H9 (cell line): ENCODE measurements at regions not wholly inside any gene's neighbourhood (a gene's known extent, or its start where the extent isn't known, plus 50 kb on each side); places are given as distances from the start of the nearest gene placed in this dataset.

Source experiments
- DNase-seq: peaks from one replicate; pipeline ENCODE4 v3.0.0-alpha.2; 2017
- H2AFZ ChIP-seq: one replicate; pipeline ENCODE4 v1.6.1; 2013; ENCODE audit warnings: mild to moderate bottlenecking, low read length, control low read depth, moderate library complexity
- H2AK5ac ChIP-seq: 2 replicates; pipeline ENCODE4 v1.6.1; 2013; ENCODE audit warnings: low read length, control low read depth, mixed read lengths; ENCODE audit not compliant: insufficient read length
- H2BK120ac ChIP-seq: one replicate; pipeline ENCODE4 v1.6.1; 2013; ENCODE audit warnings: low read depth, mild to moderate bottlenecking, low read length, control low read depth, inconsistent platforms; ENCODE audit not compliant: poor library complexity, severe bottlenecking
- H2BK12ac ChIP-seq: 2 replicates; pipeline ENCODE4 v1.6.1; 2013; ENCODE audit warnings: low read length, control low read depth, mixed read lengths, low read depth; ENCODE audit not compliant: insufficient read length
- H2BK15ac ChIP-seq: 2 replicates; pipeline ENCODE4 v1.6.1; 2013; ENCODE audit warnings: low read depth, low read length, control low read depth
- H2BK20ac ChIP-seq: one replicate; pipeline ENCODE4 v1.6.1; 2013; ENCODE audit warnings: low read depth, mild to moderate bottlenecking, low read length, control low read depth, inconsistent platforms; ENCODE audit not compliant: poor library complexity, severe bottlenecking
- H2BK5ac ChIP-seq: 2 replicates; pipeline ENCODE4 v1.6.1; 2013; ENCODE audit warnings: low read length, control low read depth, mixed read lengths; ENCODE audit not compliant: insufficient read length
- H3K14ac ChIP-seq: 2 replicates; pipeline ENCODE4 v1.6.1; 2013; ENCODE audit warnings: low read length, control low read depth; ENCODE audit not compliant: insufficient read depth
- H3K18ac ChIP-seq: 2 replicates; pipeline ENCODE4 v1.6.1; 2013; ENCODE audit warnings: low read depth, mild to moderate bottlenecking, mixed read lengths, low read length, control low read depth; ENCODE audit not compliant: insufficient read length
- H3K23ac ChIP-seq: 2 replicates; pipeline ENCODE4 v1.6.1; 2013; ENCODE audit warnings: low read length, control low read depth, mixed read lengths, low read depth; ENCODE audit not compliant: insufficient read length
- H3K23me2 ChIP-seq: 2 replicates; pipeline ENCODE4 v1.6.1; 2013; ENCODE audit warnings: low read depth, mild to moderate bottlenecking, mixed read lengths, low read length, control low read depth; ENCODE audit not compliant: insufficient read length, poor library complexity, severe bottlenecking
- H3K27ac ChIP-seq: 2 replicates; pipeline ENCODE4 v1.5.1; 2013; ENCODE audit warnings: low read length, control low read depth, mixed read lengths, low read depth; ENCODE audit not compliant: insufficient read length
- H3K27me3 ChIP-seq: 2 replicates; pipeline ENCODE4 v1.6.1; 2013; ENCODE audit warnings: low read length, control low read depth, inconsistent platforms; ENCODE audit not compliant: insufficient read depth
- H3K4ac ChIP-seq: 2 replicates; pipeline ENCODE4 v1.6.1; 2013; ENCODE audit warnings: low read depth, mild to moderate bottlenecking, control low read depth, inconsistent platforms, low read length, moderate library complexity
- H3K4me1 ChIP-seq: 2 replicates; pipeline ENCODE4 v1.6.1; 2013; ENCODE audit warnings: low read length, control low read depth, inconsistent platforms; ENCODE audit not compliant: insufficient read depth
- H3K4me2 ChIP-seq: 2 replicates; pipeline ENCODE4 v1.6.1; 2013; ENCODE audit warnings: low read length, control low read depth, mixed read lengths; ENCODE audit not compliant: insufficient read length, insufficient read depth
- H3K56ac ChIP-seq: 2 replicates; pipeline ENCODE4 v1.6.1; 2013; ENCODE audit warnings: low read depth, mild to moderate bottlenecking, mixed read lengths, low read length, control low read depth; ENCODE audit not compliant: insufficient read length
- H3K79me1 ChIP-seq: 2 replicates; pipeline ENCODE4 v1.6.1; 2013; ENCODE audit warnings: low read depth, mild to moderate bottlenecking, moderate library complexity, low read length, control low read depth, inconsistent platforms; ENCODE audit not compliant: insufficient read depth, poor library complexity, severe bottlenecking
- H3K79me2 ChIP-seq: 2 replicates; pipeline ENCODE4 v1.6.1; 2013; ENCODE audit warnings: low read length, control low read depth, inconsistent platforms; ENCODE audit not compliant: insufficient read depth
- H3K9ac ChIP-seq: 2 replicates; pipeline ENCODE4 v1.6.1; 2013; ENCODE audit warnings: low read length, control low read depth, mixed read lengths; ENCODE audit not compliant: insufficient read length; ENCODE audit errors: extremely low read depth
- H3K9me3 ChIP-seq: one replicate; pipeline ENCODE4 v1.6.1; 2013; ENCODE audit warnings: low read depth, low read length, inconsistent platforms; ENCODE audit not compliant: control insufficient read depth
- H3T11ph ChIP-seq: one replicate; pipeline ENCODE4 v1.6.1; 2013; ENCODE audit warnings: mild to moderate bottlenecking, low read length, control low read depth, inconsistent platforms
- H4K20me1 ChIP-seq: one replicate; pipeline ENCODE4 v1.6.1; 2013; ENCODE audit not compliant: control insufficient read depth, insufficient read length, insufficient read depth
- H4K5ac ChIP-seq: 2 replicates; pipeline ENCODE4 v1.6.1; 2013; ENCODE audit warnings: low read depth, mild to moderate bottlenecking, mixed read lengths, low read length, control low read depth; ENCODE audit not compliant: insufficient read length
- H4K8ac ChIP-seq: replicated peaks from 2 replicates; pipeline ENCODE4 v1.6.1; 2013; ENCODE audit warnings: low read length, control low read depth, mixed read lengths, low read depth; ENCODE audit not compliant: insufficient read length
- H4K91ac ChIP-seq: 2 replicates; pipeline ENCODE4 v1.6.1; 2013; ENCODE audit warnings: low read depth, mild to moderate bottlenecking, moderate library complexity, mixed read lengths, low read length, control low read depth; ENCODE audit not compliant: insufficient read length
- H3K27ac Mint-ChIP-seq, 3 experiments: 2 replicates in 2 of 3; 3 replicates in 1 of 3; pipeline ENCODE4 v1.8.0; 2020 to 2021; ENCODE audit warnings: mixed read lengths in 3 of 3, mild to moderate bottlenecking in 1 of 3, moderate library complexity in 1 of 3
- H3K27me3 Mint-ChIP-seq: 2 replicates; pipeline ENCODE4 v1.8.0; 2021; ENCODE audit warnings: low read depth, mild to moderate bottlenecking, moderate library complexity, mixed read lengths
- H3K36me3 Mint-ChIP-seq, 3 experiments: 2 replicates in 2 of 3; 3 replicates in 1 of 3; pipeline ENCODE4 v1.8.0; 2020 to 2021; ENCODE audit warnings: low read depth in 3 of 3, mixed read lengths in 3 of 3; ENCODE audit not compliant: insufficient read depth in 1 of 3
- H3K4me1 Mint-ChIP-seq, 2 experiments: 2 replicates each; pipeline ENCODE4 v1.8.0; 2020; ENCODE audit warnings: mixed read lengths in 2 of 2
- H3K4me3 Mint-ChIP-seq, 2 experiments: 2 replicates in 1 of 2; 3 replicates in 1 of 2; pipeline ENCODE4 v1.8.0; 2020 to 2021; ENCODE audit warnings: mild to moderate bottlenecking in 2 of 2, mixed read lengths in 2 of 2, moderate library complexity in 1 of 2
- H3K9me3 Mint-ChIP-seq, 2 experiments: 2 replicates in 1 of 2; 3 replicates in 1 of 2; pipeline ENCODE4 v1.8.0; 2020; ENCODE audit warnings: mild to moderate bottlenecking in 2 of 2, mixed read lengths in 2 of 2, moderate library complexity in 1 of 2
- CTCF ChIP-seq: fragments of 200-600 bp; sonication (generic); conservative IDR thresholded peaks from 3 replicates; pipeline ENCODE4 v1.8.0; 2021; ENCODE audit warnings: antibody characterized with exemption, mild to moderate bottlenecking
- WGBS: extraction: QIAGEN DNeasy Blood & Tissue Kit; methylation state at CpG from one replicate; pipeline ENCODE4 v1.1.7; 2013; ENCODE audit warnings: missing lambda C conversion rate, low lambda C conversion rate, mixed read lengths; ENCODE audit not compliant: insufficient read length; ENCODE audit errors: extremely low coverage; 5-methylcytosine and 5-hydroxymethylcytosine counted together

- no peak overlapping the region for H3K4me2 ChIP-seq
- no peak overlapping the region for H3K56ac ChIP-seq
- peaks cover 3% of the 10 kb centered on the region for H3K27me3 Mint-ChIP-seq
- H3K79me2 ChIP-seq, result no peaks in the 10 kb centered on the region
- H3K9me3 Mint-ChIP-seq, result peaks cover 0 to 2% of the 10 kb centered on the region in 2 experiments; a peak in 2 of 5 replicates
- H2AFZ ChIP-seq, result no peak overlapping the region
- no peak overlapping the region for H3K14ac ChIP-seq
- no peaks in the 10 kb centered on the region for H4K20me1 ChIP-seq
- H3K9me3 ChIP-seq, result no peaks in the 10 kb centered on the region
- H3K23me2 ChIP-seq, result no peaks in the 10 kb centered on the region
- H2BK120ac ChIP-seq, result no peak overlapping the region
- H4K91ac ChIP-seq, result no peak overlapping the region
- no CpG with 5 or more reads among the region's 5 CpGs for WGBS
- peaks cover 20% of the 10 kb centered on the region in 2 experiments for H3K4me1 Mint-ChIP-seq
- H2BK15ac ChIP-seq, result no peak overlapping the region
- H2BK20ac ChIP-seq, result no peak overlapping the region
- no peak overlapping the region for H3T11ph ChIP-seq
- no peaks in the 10 kb centered on the region for H3K27me3 ChIP-seq
- H3K4me3 Mint-ChIP-seq, result no peak overlapping the region
- H3K27ac ChIP-seq, result no peak overlapping the region
- no peak overlapping the region for H4K8ac ChIP-seq
- TF ChIP-seq CTCF, result no peak
- H3K36me3 Mint-ChIP-seq, result no peaks in the 10 kb centered on the region
- H3K4me1 ChIP-seq, result no peaks in the 10 kb centered on the region
- no peak overlapping the region for H2BK12ac ChIP-seq
- no peak overlapping the region for H2AK5ac ChIP-seq
- no peak overlapping the region; a peak in 1 of 7 replicates for H3K27ac Mint-ChIP-seq
- no peaks in the 10 kb centered on the region for H3K79me1 ChIP-seq
- no peak for DNase-seq
- H2BK5ac ChIP-seq, result no peak overlapping the region
- no peak overlapping the region for H4K5ac ChIP-seq
- H3K23ac ChIP-seq, result no peak overlapping the region
- H3K9ac ChIP-seq, result no peak overlapping the region
- no peak overlapping the region for H3K18ac ChIP-seq
- no peak overlapping the region for H3K4ac ChIP-seq
These were observed 167.8 kb downstream of the NRP2 start for GRCh38 chr2:205850132-205850531.
